OCI-LY1 (cell line): ENCODE measurements at regions not wholly inside any gene's neighbourhood (a gene's known extent, or its start where the extent isn't known, plus 50 kb on each side); places are given as distances from the start of the nearest gene placed in this dataset.

ENCODE experiments used
- CTCF ChIP-seq: fragments of 200-600 bp; sonication (generic), shearing (Covaris generic); IDR thresholded peaks from 2 replicates; pipeline ENCODE4 v1.5.1; 2017; ENCODE audit warnings: mild to moderate bottlenecking, antibody characterized with exemption, low read length, moderate library complexity, mixed read lengths
- EZH2 ChIP-seq: fragments of 200-600 bp; sonication (generic), shearing (Covaris generic); IDR thresholded peaks from 2 replicates; pipeline ENCODE4 v1.8.0; 2017; ENCODE audit warnings: borderline replicate concordance, mixed run types, mild to moderate bottlenecking, antibody characterized with exemption, low read length, moderate library complexity, mixed read lengths

GRCh38 chr3:30076899-30077298 lies 529.5 kb upstream of the TGFBR2 start:
- TF ChIP-seq EZH2 (no peak), CTCF (no peak)
